Suprapubic skin (tissue), 3 donors: ENCODE measurements at regions not wholly inside any gene's neighbourhood (a gene's known extent, or its start where the extent isn't known, plus 50 kb on each side); places are given as distances from the start of the nearest gene placed in this dataset.

Experiments used
- CTCF ChIP-seq, 2 donors: fragments of 200-600 bp in 1 of 2; fragments of 450-650 bp in 1 of 2; sonication (generic) in 1 of 2; IDR thresholded peaks; one replicate each; pipeline ENCODE4 v1.5.1; 2016 to 2019; ENCODE audit warnings: antibody characterized with exemption in 2 of 2, mild to moderate bottlenecking in 1 of 2, moderate library complexity in 1 of 2
- EP300 ChIP-seq: sonication (generic); formaldehyde crosslinking; IDR thresholded peaks from one replicate; pipeline ENCODE4 v1.6.1; 2017; ENCODE audit warnings: antibody characterized with exemption
- POLR2A ChIP-seq, 2 donors: fragments of 450-650 bp; IDR thresholded peaks; one replicate each; pipeline ENCODE4 v1.6.1; 2017; ENCODE audit warnings: antibody characterized with exemption in 2 of 2, mild to moderate bottlenecking in 2 of 2, moderate library complexity in 2 of 2

GRCh38 chr2:176733698-176734430, 464.6 kb downstream of the MTX2 start:
- TF ChIP-seq CTCF (IDR thresholded peaks at IDR 0.05) (no peak), EP300 (no peak), POLR2A (IDR thresholded peaks at IDR 0.05) (no peak)
